ENCODE measurements at regions not wholly inside any gene's neighbourhood (a gene's known extent, or its start where the extent isn't known, plus 50 kb on each side); places are given as distances from the start of the nearest gene placed in this dataset.

GRCh38 chr13:79909644-79910043 is 428.7 kb downstream of the NDFIP2 start:
- H3K9ac ChIP-seq (ENCODE audit: low read depth in 1 of 2, low read length in 2 of 2), result no peak overlapping the region
- TF ChIP-seq RXRA (IDR thresholded peaks at IDR 0.05) (no peak), HNF4A (conservative IDR thresholded peaks at IDR 0.05) (no peak), NR2F2 (IDR thresholded peaks at IDR 0.05) (no peak), YY1 (IDR thresholded peaks at IDR 0.05) (no peak), ZBTB33 (IDR thresholded peaks at IDR 0.05) (no peak), FOXA1 (IDR thresholded peaks at IDR 0.05) (no peak), HNF4G (IDR thresholded peaks at IDR 0.05) (no peak)
- no peaks in the 10 kb centered on the region for H3K9me3 ChIP-seq (ENCODE audit: control insufficient read depth in 4 of 4, low read length in 3 of 4)
- H3K36me3 ChIP-seq (ENCODE audit: control insufficient read depth in 4 of 4, insufficient read depth in 3 of 4, low read depth in 1 of 4, low read length in 3 of 4), result no peaks in the 10 kb centered on the region
- DNase-seq (ENCODE audit: low spot score), result no peak
- no peak overlapping the region for H3K4me3 ChIP-seq (ENCODE audit: low read depth in 1 of 3, low read length in 3 of 3)
- no peak overlapping the region for H3K27ac ChIP-seq (ENCODE audit: low read depth in 1 of 2, low read length in 2 of 2)
- 89% methylated on average over 2 of the region's 2 CpGs for WGBS
- peaks cover 0 to 2% (median 0%) of the 10 kb centered on the region in 4 donors for H3K4me1 ChIP-seq (ENCODE audit: control insufficient read depth in 4 of 4, insufficient read depth in 4 of 4, low read length in 3 of 4)
- H3K27me3 ChIP-seq (ENCODE audit: control insufficient read depth in 4 of 4, insufficient read depth in 4 of 4, low read length in 3 of 4), result peaks cover 0 to 2% (median 0%) of the 10 kb centered on the region in 4 donors

- no peak overlapping the region for H3K27ac ChIP-seq (ENCODE audit: low read depth in 1 of 2, low read length in 2 of 2)
- no peak overlapping the region for H3K9ac ChIP-seq (ENCODE audit: low read depth in 1 of 2, low read length in 2 of 2)
- no peaks in the 10 kb centered on the region for H3K36me3 ChIP-seq (ENCODE audit: control insufficient read depth in 4 of 4, insufficient read depth in 3 of 4, low read depth in 1 of 4, low read length in 3 of 4)
- DNase-seq (ENCODE audit: low spot score), result no peak
- peaks cover 0 to 2% (median 0%) of the 10 kb centered on the region in 4 donors for H3K27me3 ChIP-seq (ENCODE audit: control insufficient read depth in 4 of 4, insufficient read depth in 4 of 4, low read length in 3 of 4)
- no peak for TF ChIP-seq CTCF (IDR thresholded peaks at IDR 0.05; ENCODE audit: low read depth, low read length, missing input control)
- no peak for TF ChIP-seq EGR1 (IDR thresholded peaks at IDR 0.05; ENCODE audit: low read depth in 2 of 2)
- no peak for TF ChIP-seq MAX (IDR thresholded peaks at IDR 0.05)
- 75% methylated on average over 3 of the region's 3 CpGs for WGBS
- no peaks in the 10 kb centered on the region for H3K9me3 ChIP-seq (ENCODE audit: control insufficient read depth in 4 of 4, low read length in 3 of 4)
- H3K4me3 ChIP-seq (ENCODE audit: low read depth in 1 of 3, low read length in 3 of 3), result no peak overlapping the region
- peaks cover 0 to 2% (median 0%) of the 10 kb centered on the region in 4 donors for H3K4me1 ChIP-seq (ENCODE audit: control insufficient read depth in 4 of 4, insufficient read depth in 4 of 4, low read length in 3 of 4)
Observed at GRCh38 chr13:79908381-79908780, 427.4 kb downstream of the NDFIP2 start.

DNA sequence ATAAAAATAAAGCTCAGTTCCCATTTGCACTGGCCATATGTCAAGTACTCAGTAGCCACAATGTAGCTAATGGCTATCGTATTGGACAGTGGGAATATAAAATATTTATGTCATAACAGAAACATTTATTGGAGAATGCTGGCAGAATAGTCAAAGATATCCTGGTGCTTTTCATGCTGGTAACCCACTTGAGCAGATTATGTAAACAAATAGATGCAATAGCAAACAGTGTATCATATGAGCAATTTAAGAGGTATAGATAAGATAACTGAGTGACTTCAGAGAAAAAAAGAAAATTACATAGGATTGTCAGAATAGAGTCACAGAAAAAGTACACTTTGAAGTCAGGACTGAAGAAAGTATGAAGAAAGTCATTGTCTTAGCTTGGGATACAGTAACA is 426.6 kb downstream of the NDFIP2 start:
- WGBS, result 94% methylated on average over 1 of the region's 1 CpG
- Histone ChIP-seq H3K27ac (ENCODE audit: low read depth in 1 of 2, low read length in 2 of 2) (no peak overlapping the region), H3K27me3 (ENCODE audit: control insufficient read depth in 4 of 4, insufficient read depth in 4 of 4, low read length in 3 of 4) (peaks cover 0 to 2% (median 0%) of the 10 kb centered on the region in 4 donors), H3K36me3 (ENCODE audit: control insufficient read depth in 4 of 4, insufficient read depth in 3 of 4, low read depth in 1 of 4, low read length in 3 of 4) (no peaks in the 10 kb centered on the region), H3K9ac (ENCODE audit: low read depth in 1 of 2, low read length in 2 of 2) (no peak overlapping the region), H3K9me3 (ENCODE audit: control insufficient read depth in 4 of 4, low read length in 3 of 4) (no peaks in the 10 kb centered on the region), H3K4me3 (ENCODE audit: low read depth in 1 of 3, low read length in 3 of 3) (no peak overlapping the region), H3K4me1 (ENCODE audit: control insufficient read depth in 4 of 4, insufficient read depth in 4 of 4, low read length in 3 of 4) (no peaks in the 10 kb centered on the region)
- no peak for DNase-seq (ENCODE audit: low spot score)
- no peak for TF ChIP-seq REST (IDR thresholded peaks at IDR 0.05)
- no peak for TF ChIP-seq RXRA (IDR thresholded peaks at IDR 0.05)
- no peak for TF ChIP-seq HNF4G (IDR thresholded peaks at IDR 0.05)

Measured in liver (tissue), 8 donors.